ENCODE measurements at regions not wholly inside any gene's neighbourhood (a gene's known extent, or its start where the extent isn't known, plus 50 kb on each side); places are given as distances from the start of the nearest gene placed in this dataset.
"Not testable (repeated sequence)": the region's sequence is repeated elsewhere in the genome, so short reads cannot be mapped to it uniquely, and the experiment has no call there.

GRCh38 chr6:119728220-119728750 lies 378.7 kb upstream of the MAN1A1 start:
- H3K9me3 ChIP-seq: no peaks in the 10 kb centered on the region
- TF ChIP-seq CTCF (IDR thresholded peaks at IDR 0.05): no peak
- H3K27me3 ChIP-seq: no peaks in the 10 kb centered on the region
- H3K27ac ChIP-seq: no peak overlapping the region
- no peak for DNase-seq (ENCODE audit: low spot score in 2 of 2)
- H3K4me1 ChIP-seq: no peaks in the 10 kb centered on the region
- no peak overlapping the region for H3K4me3 ChIP-seq
- H3K36me3 ChIP-seq: no peaks in the 10 kb centered on the region
- intact Hi-C loops (cut with DNase I): no loop called here

GRCh38 chr6:119727504-119728219 lies 378.1 kb upstream of the MAN1A1 start:
- TF ChIP-seq CTCF (IDR thresholded peaks at IDR 0.05): no peak
- no peaks in the 10 kb centered on the region for H3K27me3 ChIP-seq
- no peaks in the 10 kb centered on the region for H3K9me3 ChIP-seq
- no peak overlapping the region for H3K27ac ChIP-seq
- no peaks in the 10 kb centered on the region for H3K4me1 ChIP-seq
- intact Hi-C loops (cut with DNase I): no loop called here
- no peak overlapping the region for H3K4me3 ChIP-seq
- H3K36me3 ChIP-seq: no peaks in the 10 kb centered on the region
- DNase-seq (ENCODE audit: low spot score in 2 of 2): no peak

- H3K36me3 ChIP-seq; H3K27ac ChIP-seq; H3K4me1 ChIP-seq; intact Hi-C loops (cut with DNase I); H3K27me3 ChIP-seq; H3K4me3 ChIP-seq; H3K9me3 ChIP-seq; DNase-seq (ENCODE audit: low spot score in 2 of 2): not testable (repeated sequence)
Observed at GRCh38 chr6:119726912-119727311, 377.4 kb upstream of the MAN1A1 start.

- no peaks in the 10 kb centered on the region for H3K27me3 ChIP-seq
- no peak overlapping the region for H3K4me3 ChIP-seq
- H3K36me3 ChIP-seq: no peaks in the 10 kb centered on the region
- no peak for TF ChIP-seq CTCF (IDR thresholded peaks at IDR 0.05)
- no peaks in the 10 kb centered on the region for H3K9me3 ChIP-seq
- intact Hi-C loops (cut with DNase I): no loop called here
- H3K4me1 ChIP-seq: no peaks in the 10 kb centered on the region
- no peak for DNase-seq (ENCODE audit: low spot score in 2 of 2)
- H3K27ac ChIP-seq: no peak overlapping the region
Observed at GRCh38 chr6:119726086-119726485, 376.5 kb upstream of the MAN1A1 start.

GRCh38 chr6:119720160-119720559 lies 370.6 kb upstream of the MAN1A1 start:
- intact Hi-C loops (cut with DNase I): no loop called here
- DNase-seq (ENCODE audit: low spot score in 2 of 2): no peak
- no peaks in the 10 kb centered on the region for H3K27me3 ChIP-seq

More at GRCh38 chr6:119720160-119720559, 370.6 kb upstream of the MAN1A1 start:
- no peaks in the 10 kb centered on the region for H3K9me3 ChIP-seq
- H3K27ac ChIP-seq: no peak overlapping the region
- H3K36me3 ChIP-seq: no peaks in the 10 kb centered on the region
- TF ChIP-seq CTCF (IDR thresholded peaks at IDR 0.05): no peak
- H3K4me3 ChIP-seq: no peak overlapping the region
- H3K4me1 ChIP-seq: no peaks in the 10 kb centered on the region

Data from ascending aorta (tissue), 2 donors.